HT1080 (cell line): ENCODE measurements at regions not wholly inside any gene's neighbourhood (a gene's known extent, or its start where the extent isn't known, plus 50 kb on each side); places are given as distances from the start of the nearest gene placed in this dataset.

Experiments
- DNase-seq: peaks from one replicate; pipeline ENCODE4 v3.0.0-alpha.2; 2015; ENCODE audit warnings: low read depth

GRCh38 chr2:237268004-237268708 lies 145.8 kb downstream of the COL6A3 start:
- DNase-seq = no peak

- DNase-seq = no peak
Measured at GRCh38 chr2:237269138-237269875, 144.7 kb downstream of the COL6A3 start.

GRCh38 chr2:237270520-237270919 lies 143.4 kb downstream of the COL6A3 start:
- DNase-seq = no peak

- no peak for DNase-seq
Measured at GRCh38 chr2:237271698-237272652, 142.0 kb downstream of the COL6A3 start.
